ENCODE measurements at regions not wholly inside any gene's neighbourhood (a gene's known extent, or its start where the extent isn't known, plus 50 kb on each side); places are given as distances from the start of the nearest gene placed in this dataset.

GRCh38 chr12:132406493-132407450 is 77.4 kb upstream of the GALNT9 start:
- H3K9me3 Mint-ChIP-seq, result no peaks in the 10 kb centered on the region
- no peak for DNase-seq (ENCODE audit: low spot score)
- H3K4me1 Mint-ChIP-seq (ENCODE audit: low read depth), result no peaks in the 10 kb centered on the region
- H3K27ac Mint-ChIP-seq, result no peak overlapping the region
- H3K4me3 Mint-ChIP-seq, result no peak overlapping the region
- H3K36me3 Mint-ChIP-seq (ENCODE audit: low read depth), result no peaks in the 10 kb centered on the region
- H3K27me3 Mint-ChIP-seq (ENCODE audit: low read depth), result no peaks in the 10 kb centered on the region

- DNase-seq (ENCODE audit: low spot score), result no peak
- H3K27ac Mint-ChIP-seq, result no peak overlapping the region
- H3K27me3 Mint-ChIP-seq (ENCODE audit: low read depth), result peaks cover 3% of the 10 kb centered on the region
- no peaks in the 10 kb centered on the region for H3K4me1 Mint-ChIP-seq (ENCODE audit: low read depth)
- H3K36me3 Mint-ChIP-seq (ENCODE audit: low read depth), result no peaks in the 10 kb centered on the region
- no peak overlapping the region for H3K4me3 Mint-ChIP-seq
- H3K9me3 Mint-ChIP-seq, result no peaks in the 10 kb centered on the region
Measured at GRCh38 chr12:132405742-132406251, 76.4 kb upstream of the GALNT9 start.

GRCh38 chr12:132404951-132405741 is 75.8 kb upstream of the GALNT9 start:
- peaks cover 4% of the 10 kb centered on the region for H3K27me3 Mint-ChIP-seq (ENCODE audit: low read depth)
- DNase-seq (ENCODE audit: low spot score), result no peak
- H3K4me1 Mint-ChIP-seq (ENCODE audit: low read depth), result no peaks in the 10 kb centered on the region
- no peaks in the 10 kb centered on the region for H3K36me3 Mint-ChIP-seq (ENCODE audit: low read depth)
- no peak overlapping the region for H3K27ac Mint-ChIP-seq
- H3K4me3 Mint-ChIP-seq, result no peak overlapping the region
- no peaks in the 10 kb centered on the region for H3K9me3 Mint-ChIP-seq

GRCh38 chr12:132404435-132404855 is 75.1 kb upstream of the GALNT9 start:
- Mint-ChIP-seq H3K4me3 (no peak overlapping the region), H3K27me3 (ENCODE audit: low read depth) (peaks cover 4% of the 10 kb centered on the region), H3K36me3 (ENCODE audit: low read depth) (no peaks in the 10 kb centered on the region), H3K27ac (no peak overlapping the region), H3K9me3 (no peaks in the 10 kb centered on the region), H3K4me1 (ENCODE audit: low read depth) (no peaks in the 10 kb centered on the region)
- DNase-seq (ENCODE audit: low spot score), result no peak

- H3K27ac Mint-ChIP-seq, result no peak overlapping the region
- H3K4me3 Mint-ChIP-seq, result no peak overlapping the region
- no peak for DNase-seq (ENCODE audit: low spot score)
- H3K27me3 Mint-ChIP-seq (ENCODE audit: low read depth), result peaks cover 4% of the 10 kb centered on the region
- H3K9me3 Mint-ChIP-seq, result no peaks in the 10 kb centered on the region
- H3K36me3 Mint-ChIP-seq (ENCODE audit: low read depth), result no peaks in the 10 kb centered on the region
- no peaks in the 10 kb centered on the region for H3K4me1 Mint-ChIP-seq (ENCODE audit: low read depth)
Measured at GRCh38 chr12:132403636-132404434, 74.4 kb upstream of the GALNT9 start.

GRCh38 chr12:132402831-132403416 is 73.5 kb upstream of the GALNT9 start:
- H3K27ac Mint-ChIP-seq, result no peak overlapping the region
- DNase-seq (ENCODE audit: low spot score), result no peak

GRCh38 chr12:132401982-132402381 is 72.6 kb upstream of the GALNT9 start:
- no peak for DNase-seq (ENCODE audit: low spot score)
- H3K4me1 Mint-ChIP-seq (ENCODE audit: low read depth), result no peaks in the 10 kb centered on the region
- H3K4me3 Mint-ChIP-seq, result no peak overlapping the region
- H3K27me3 Mint-ChIP-seq (ENCODE audit: low read depth), result peaks cover 4% of the 10 kb centered on the region
- H3K36me3 Mint-ChIP-seq (ENCODE audit: low read depth), result no peaks in the 10 kb centered on the region
- no peaks in the 10 kb centered on the region for H3K9me3 Mint-ChIP-seq
- no peak overlapping the region for H3K27ac Mint-ChIP-seq

More at GRCh38 chr12:132402831-132403416, 73.5 kb upstream of the GALNT9 start:
- no peak overlapping the region for H3K4me3 Mint-ChIP-seq
- no peaks in the 10 kb centered on the region for H3K9me3 Mint-ChIP-seq
- no peaks in the 10 kb centered on the region for H3K4me1 Mint-ChIP-seq (ENCODE audit: low read depth)
- peaks cover 4% of the 10 kb centered on the region for H3K27me3 Mint-ChIP-seq (ENCODE audit: low read depth)
- no peaks in the 10 kb centered on the region for H3K36me3 Mint-ChIP-seq (ENCODE audit: low read depth)

- peaks cover 4% of the 10 kb centered on the region for H3K27me3 Mint-ChIP-seq (ENCODE audit: low read depth)
- no peaks in the 10 kb centered on the region for H3K36me3 Mint-ChIP-seq (ENCODE audit: low read depth)
Measured at GRCh38 chr12:132400011-132400641, 70.7 kb upstream of the GALNT9 start.

GRCh38 chr12:132399092-132400010 is 70.0 kb upstream of the GALNT9 start:
- no peak overlapping the region for H3K27ac Mint-ChIP-seq
- no peaks in the 10 kb centered on the region for H3K4me1 Mint-ChIP-seq (ENCODE audit: low read depth)
- H3K36me3 Mint-ChIP-seq (ENCODE audit: low read depth), result no peaks in the 10 kb centered on the region
- H3K4me3 Mint-ChIP-seq, result no peak overlapping the region
- peaks cover 4% of the 10 kb centered on the region for H3K27me3 Mint-ChIP-seq (ENCODE audit: low read depth)
- no peak for DNase-seq (ENCODE audit: low spot score)
- peaks cover 4% of the 10 kb centered on the region for H3K9me3 Mint-ChIP-seq

More at GRCh38 chr12:132400011-132400641, 70.7 kb upstream of the GALNT9 start:
- Mint-ChIP-seq H3K4me1 (ENCODE audit: low read depth) (no peaks in the 10 kb centered on the region), H3K4me3 (no peak overlapping the region), H3K9me3 (no peaks in the 10 kb centered on the region), H3K27ac (no peak overlapping the region)
- no peak for DNase-seq (ENCODE audit: low spot score)

GRCh38 chr12:132398386-132398991 is 69.1 kb upstream of the GALNT9 start:
- no peak overlapping the region for H3K27ac Mint-ChIP-seq
- H3K9me3 Mint-ChIP-seq, result peaks cover 4% of the 10 kb centered on the region
- no peaks in the 10 kb centered on the region for H3K4me1 Mint-ChIP-seq (ENCODE audit: low read depth)
- H3K27me3 Mint-ChIP-seq (ENCODE audit: low read depth), result peaks cover 4% of the 10 kb centered on the region
- H3K4me3 Mint-ChIP-seq, result no peak overlapping the region
- no peaks in the 10 kb centered on the region for H3K36me3 Mint-ChIP-seq (ENCODE audit: low read depth)
- DNase-seq (ENCODE audit: low spot score), result no peak

GRCh38 chr12:132397934-132398385 is 68.6 kb upstream of the GALNT9 start:
- no peaks in the 10 kb centered on the region for H3K4me1 Mint-ChIP-seq (ENCODE audit: low read depth)
- no peaks in the 10 kb centered on the region for H3K36me3 Mint-ChIP-seq (ENCODE audit: low read depth)
- no peak for DNase-seq (ENCODE audit: low spot score)
- no peak overlapping the region for H3K4me3 Mint-ChIP-seq
- no peak overlapping the region for H3K27ac Mint-ChIP-seq
- H3K9me3 Mint-ChIP-seq, result peaks cover 4% of the 10 kb centered on the region
- H3K27me3 Mint-ChIP-seq (ENCODE audit: low read depth), result peaks cover 4% of the 10 kb centered on the region
